Ecto neural progenitor cell (in vitro differentiated cells): ENCODE measurements at regions not wholly inside any gene's neighbourhood (a gene's known extent, or its start where the extent isn't known, plus 50 kb on each side); places are given as distances from the start of the nearest gene placed in this dataset.
A peak's percentile ranks its signal among the peaks of the same experiment; 100 is the strongest.
"Not testable (repeated sequence)": the region's sequence is repeated elsewhere in the genome, so short reads cannot be mapped to it uniquely, and the experiment has no call there.

ENCODE experiments used
- DNase-seq: peaks from one replicate; pipeline ENCODE4 v3.0.0-alpha.2; 2018; ENCODE audit warnings: low spot score

GRCh38 chr2:234374150-234374508 is 122.8 kb downstream of the ARL4C start:
- no peak for DNase-seq

- no peak for DNase-seq
Measured at GRCh38 chr2:234373481-234374149, 123.3 kb downstream of the ARL4C start.

GRCh38 chr2:234373060-234373459 is 123.8 kb downstream of the ARL4C start:
- DNase-seq: no peak

GRCh38 chr2:234372506-234372905 is 124.4 kb downstream of the ARL4C start:
- DNase-seq: no peak

GRCh38 chr2:234368861-234369261 is 128.0 kb downstream of the ARL4C start:
- no peak for DNase-seq

- no peak for DNase-seq
Measured at GRCh38 chr2:234366891-234367290, 130.0 kb downstream of the ARL4C start.

GRCh38 chr2:234364661-234365060 is 132.2 kb downstream of the ARL4C start:
- no peak for DNase-seq

GRCh38 chr2:234363647-234364294 is 133.1 kb downstream of the ARL4C start:
- no peak for DNase-seq

- peak; percentile 66 for DNase-seq
Measured at GRCh38 chr2:234363011-234363487, 133.8 kb downstream of the ARL4C start.

- not testable (repeated sequence) for DNase-seq
Measured at GRCh38 chr2:234360313-234360975, 136.4 kb downstream of the ARL4C start.

GRCh38 chr2:234357666-234358065 is 139.2 kb downstream of the ARL4C start:
- DNase-seq: no peak

GRCh38 chr2:234355808-234356365 is 141.0 kb downstream of the ARL4C start:
- no peak for DNase-seq

GRCh38 chr2:234355021-234355720 is 141.7 kb downstream of the ARL4C start:
- no peak for DNase-seq

GRCh38 chr2:234352270-234352669 is 144.6 kb downstream of the ARL4C start:
- DNase-seq: no peak

GRCh38 chr2:234351866-234352265 is 145.0 kb downstream of the ARL4C start:
- not testable (repeated sequence) for DNase-seq

GRCh38 chr2:234348081-234348480 is 148.8 kb downstream of the ARL4C start:
- DNase-seq: no peak

GRCh38 chr2:234345921-234346320 is 151.0 kb downstream of the ARL4C start:
- DNase-seq: no peak

- DNase-seq: no peak
Measured at GRCh38 chr2:234344012-234344411, 152.9 kb downstream of the ARL4C start.

GRCh38 chr2:234343372-234343771 is 153.5 kb downstream of the ARL4C start:
- DNase-seq: no peak

- DNase-seq: no peak
Measured at GRCh38 chr2:234341306-234341985, 155.4 kb downstream of the ARL4C start.

- DNase-seq: no peak
Measured at GRCh38 chr2:234339501-234339900, 157.4 kb downstream of the ARL4C start.

- DNase-seq: no peak
Measured at GRCh38 chr2:234339011-234339410, 157.9 kb downstream of the ARL4C start.
